ENCODE measurements at regions not wholly inside any gene's neighbourhood (a gene's known extent, or its start where the extent isn't known, plus 50 kb on each side); places are given as distances from the start of the nearest gene placed in this dataset.

DNA sequence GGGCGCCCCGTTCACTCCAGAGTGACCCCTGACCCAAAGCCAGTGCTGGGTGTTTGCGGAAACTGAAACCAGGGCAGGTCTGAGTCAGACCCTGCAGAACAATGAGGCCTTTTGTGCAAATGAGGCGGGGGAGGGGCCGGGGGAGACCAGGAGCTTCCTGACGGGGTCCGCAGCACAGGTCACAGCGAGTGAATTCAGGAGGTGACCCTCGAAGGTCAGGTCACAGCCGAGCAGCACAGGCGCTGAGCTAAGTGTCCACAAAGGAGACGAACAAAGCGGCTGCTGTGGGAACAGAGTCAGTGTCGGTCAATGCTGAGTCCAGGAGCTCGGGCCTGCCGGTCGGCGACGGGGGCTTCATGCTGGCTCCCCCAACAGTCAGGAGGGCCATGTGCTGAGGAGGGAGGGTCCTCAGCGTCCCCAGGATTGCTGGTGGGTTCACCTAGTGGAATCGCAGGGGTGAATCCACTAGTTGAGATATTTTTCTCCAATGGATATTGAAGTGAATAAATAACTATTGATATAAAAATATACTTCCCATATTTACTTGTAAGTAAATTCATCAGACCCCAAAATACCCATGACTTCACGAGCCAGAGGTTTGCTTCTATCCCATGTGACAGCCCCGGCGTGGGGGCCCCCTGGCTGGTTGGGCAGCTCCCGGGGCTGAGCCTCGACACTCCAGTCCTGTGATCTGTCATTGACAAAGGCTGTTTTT lies 188.4 kb upstream of the SULF2 start (continued):
- 0 out of 2 replicates have a peak, but pooled peaks have one; percentile 40 for TF ChIP-seq ZNF335 (CRISPR knock-in tag; IDR thresholded peaks at IDR 0.05)
- peak; percentile 68; the same call in 1 of the 2 replicates for TF ChIP-seq NFKBIZ (CRISPR knock-in tag; IDR thresholded peaks at IDR 0.05)
- no peak; the same call in 1 of the 2 replicates for TF ChIP-seq ZSCAN31 (CRISPR knock-in tag; IDR thresholded peaks at IDR 0.05; ENCODE audit: low read depth)
- no peak for TF ChIP-seq NCOA5 (CRISPR knock-in tag; IDR thresholded peaks at IDR 0.05)
- no peak for TF ChIP-seq NFRKB (IDR thresholded peaks at IDR 0.05)
- TF ChIP-seq ZNF660 (CRISPR knock-in tag; IDR thresholded peaks at IDR 0.05; ENCODE audit: borderline replicate concordance, low read depth) = no peak
- TF ChIP-seq CBX1 (IDR thresholded peaks at IDR 0.05; ENCODE audit: low read depth) = peak; percentile 64
- TF ChIP-seq, protein P1, sequence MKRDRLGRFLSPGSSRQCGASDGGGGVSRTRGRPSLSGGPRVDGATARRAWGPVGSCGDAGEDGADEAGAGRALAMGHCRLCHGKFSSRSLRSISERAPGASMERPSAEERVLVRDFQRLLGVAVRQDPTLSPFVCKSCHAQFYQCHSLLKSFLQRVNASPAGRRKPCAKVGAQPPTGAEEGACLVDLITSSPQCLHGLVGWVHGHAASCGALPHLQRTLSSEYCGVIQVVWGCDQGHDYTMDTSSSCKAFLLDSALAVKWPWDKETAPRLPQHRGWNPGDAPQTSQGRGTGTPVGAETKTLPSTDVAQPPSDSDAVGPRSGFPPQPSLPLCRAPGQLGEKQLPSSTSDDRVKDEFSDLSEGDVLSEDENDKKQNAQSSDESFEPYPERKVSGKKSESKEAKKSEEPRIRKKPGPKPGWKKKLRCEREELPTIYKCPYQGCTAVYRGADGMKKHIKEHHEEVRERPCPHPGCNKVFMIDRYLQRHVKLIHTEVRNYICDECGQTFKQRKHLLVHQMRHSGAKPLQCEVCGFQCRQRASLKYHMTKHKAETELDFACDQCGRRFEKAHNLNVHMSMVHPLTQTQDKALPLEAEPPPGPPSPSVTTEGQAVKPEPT (CRISPR knock-in tag; IDR thresholded peaks at IDR 0.05; ENCODE audit: low read depth) = no peak; the same call in 1 of the 2 replicates
- peak; percentile 82; the same call in 1 of the 2 replicates for TF ChIP-seq NR1H2 (CRISPR knock-in tag; IDR thresholded peaks at IDR 0.05; ENCODE audit: borderline replicate concordance, low read depth)
- peak; percentile 86 for TF ChIP-seq MYC (CRISPR knock-in tag; IDR thresholded peaks at IDR 0.05; ENCODE audit: borderline replicate concordance)
- TF ChIP-seq, protein P2, sequence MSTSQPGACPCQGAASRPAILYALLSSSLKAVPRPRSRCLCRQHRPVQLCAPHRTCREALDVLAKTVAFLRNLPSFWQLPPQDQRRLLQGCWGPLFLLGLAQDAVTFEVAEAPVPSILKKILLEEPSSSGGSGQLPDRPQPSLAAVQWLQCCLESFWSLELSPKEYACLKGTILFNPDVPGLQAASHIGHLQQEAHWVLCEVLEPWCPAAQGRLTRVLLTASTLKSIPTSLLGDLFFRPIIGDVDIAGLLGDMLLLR (CRISPR knock-in tag; IDR thresholded peaks at IDR 0.05) = no peak
- TF ChIP-seq, protein P3, sequence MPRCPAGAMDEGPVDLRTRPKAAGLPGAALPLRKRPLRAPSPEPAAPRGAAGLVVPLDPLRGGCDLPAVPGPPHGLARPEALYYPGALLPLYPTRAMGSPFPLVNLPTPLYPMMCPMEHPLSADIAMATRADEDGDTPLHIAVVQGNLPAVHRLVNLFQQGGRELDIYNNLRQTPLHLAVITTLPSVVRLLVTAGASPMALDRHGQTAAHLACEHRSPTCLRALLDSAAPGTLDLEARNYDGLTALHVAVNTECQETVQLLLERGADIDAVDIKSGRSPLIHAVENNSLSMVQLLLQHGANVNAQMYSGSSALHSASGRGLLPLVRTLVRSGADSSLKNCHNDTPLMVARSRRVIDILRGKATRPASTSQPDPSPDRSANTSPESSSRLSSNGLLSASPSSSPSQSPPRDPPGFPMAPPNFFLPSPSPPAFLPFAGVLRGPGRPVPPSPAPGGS (CRISPR knock-in tag; IDR thresholded peaks at IDR 0.05) = peak; percentile 44; the same call in 1 of the 2 replicates
- no peak for TF ChIP-seq REXO4 (CRISPR knock-in tag; IDR thresholded peaks at IDR 0.05; ENCODE audit: borderline replicate concordance)
- TF ChIP-seq XRCC5 (optimal IDR thresholded peaks at IDR 0.05; ENCODE audit: low read length) = no peak
- TF ChIP-seq, protein P4, sequence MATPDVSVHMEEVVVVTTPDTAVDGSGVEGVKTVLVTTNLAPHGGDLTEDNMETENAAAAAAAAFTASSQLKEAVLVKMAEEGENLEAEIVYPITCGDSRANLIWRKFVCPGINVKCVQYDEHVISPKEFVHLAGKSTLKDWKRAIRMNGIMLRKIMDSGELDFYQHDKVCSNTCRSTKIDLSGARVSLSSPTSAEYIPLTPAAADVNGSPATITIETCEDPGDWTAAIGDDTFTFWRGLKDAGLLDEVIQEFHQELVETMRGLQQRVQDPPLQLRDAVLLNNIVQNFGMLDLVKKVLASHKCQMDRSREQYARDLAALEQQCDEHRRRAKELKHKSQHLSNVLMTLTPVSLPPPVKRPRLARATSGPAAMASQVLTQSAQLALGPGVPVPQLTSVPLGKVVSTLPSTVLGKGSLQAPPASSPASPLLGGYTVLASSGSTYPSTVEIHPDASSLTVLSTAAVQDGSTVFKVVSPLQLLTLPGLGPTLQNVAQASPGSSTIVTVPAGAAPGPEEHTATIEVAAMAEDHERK (CRISPR knock-in tag; IDR thresholded peaks at IDR 0.05; ENCODE audit: low read depth) = no peak
- peak; percentile 71 for TF ChIP-seq TEAD3 (CRISPR knock-in tag; optimal IDR thresholded peaks at IDR 0.05; ENCODE audit: borderline replicate concordance)
- no peak for TF ChIP-seq MAFK (conservative IDR thresholded peaks at IDR 0.05 in 1 of 2, IDR thresholded peaks at IDR 0.05 in 1 of 2; ENCODE audit: low read length in 2 of 2)
- no peak for TF ChIP-seq ZNF224 (CRISPR knock-in tag; IDR thresholded peaks at IDR 0.05)
- peak; percentile 71; the same call in 1 of the 2 replicates for TF ChIP-seq ZSCAN20 (CRISPR knock-in tag; IDR thresholded peaks at IDR 0.05; ENCODE audit: borderline replicate concordance)
- TF ChIP-seq, protein P5, sequence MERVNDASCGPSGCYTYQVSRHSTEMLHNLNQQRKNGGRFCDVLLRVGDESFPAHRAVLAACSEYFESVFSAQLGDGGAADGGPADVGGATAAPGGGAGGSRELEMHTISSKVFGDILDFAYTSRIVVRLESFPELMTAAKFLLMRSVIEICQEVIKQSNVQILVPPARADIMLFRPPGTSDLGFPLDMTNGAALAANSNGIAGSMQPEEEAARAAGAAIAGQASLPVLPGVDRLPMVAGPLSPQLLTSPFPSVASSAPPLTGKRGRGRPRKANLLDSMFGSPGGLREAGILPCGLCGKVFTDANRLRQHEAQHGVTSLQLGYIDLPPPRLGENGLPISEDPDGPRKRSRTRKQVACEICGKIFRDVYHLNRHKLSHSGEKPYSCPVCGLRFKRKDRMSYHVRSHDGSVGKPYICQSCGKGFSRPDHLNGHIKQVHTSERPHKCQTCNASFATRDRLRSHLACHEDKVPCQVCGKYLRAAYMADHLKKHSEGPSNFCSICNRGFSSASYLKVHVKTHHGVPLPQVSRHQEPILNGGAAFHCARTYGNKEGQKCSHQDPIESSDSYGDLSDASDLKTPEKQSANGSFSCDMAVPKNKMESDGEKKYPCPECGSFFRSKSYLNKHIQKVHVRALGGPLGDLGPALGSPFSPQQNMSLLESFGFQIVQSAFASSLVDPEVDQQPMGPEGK (CRISPR knock-in tag; IDR thresholded peaks at IDR 0.05) = peak; percentile 98
- no peak for TF ChIP-seq DNMT3B (CRISPR knock-in tag; conservative IDR thresholded peaks at IDR 0.05)
- no peak for TF ChIP-seq ZNF562 (CRISPR knock-in tag; IDR thresholded peaks at IDR 0.05; ENCODE audit: borderline replicate concordance)
- TF ChIP-seq CREM (IDR thresholded peaks at IDR 0.05) = peak; percentile 81
- no peak for TF ChIP-seq CREM (CRISPR knock-in tag; IDR thresholded peaks at IDR 0.05)
- peak; percentile 37 for TF ChIP-seq ZSCAN9 (CRISPR knock-in tag; IDR thresholded peaks at IDR 0.05; ENCODE audit: borderline replicate concordance)
